Activated naive CD4-positive, alpha-beta T cell (primary cell): ENCODE measurements at regions not wholly inside any gene's neighbourhood (a gene's known extent, or its start where the extent isn't known, plus 50 kb on each side); places are given as distances from the start of the nearest gene placed in this dataset.
A peak's percentile ranks its signal among the peaks of the same experiment; 100 is the strongest.

Source experiments
- DNase-seq, 4 experiments: peaks; one replicate each; lab custom pipeline; 2025; lab: John Stamatoyannopoulos, UW

DNA sequence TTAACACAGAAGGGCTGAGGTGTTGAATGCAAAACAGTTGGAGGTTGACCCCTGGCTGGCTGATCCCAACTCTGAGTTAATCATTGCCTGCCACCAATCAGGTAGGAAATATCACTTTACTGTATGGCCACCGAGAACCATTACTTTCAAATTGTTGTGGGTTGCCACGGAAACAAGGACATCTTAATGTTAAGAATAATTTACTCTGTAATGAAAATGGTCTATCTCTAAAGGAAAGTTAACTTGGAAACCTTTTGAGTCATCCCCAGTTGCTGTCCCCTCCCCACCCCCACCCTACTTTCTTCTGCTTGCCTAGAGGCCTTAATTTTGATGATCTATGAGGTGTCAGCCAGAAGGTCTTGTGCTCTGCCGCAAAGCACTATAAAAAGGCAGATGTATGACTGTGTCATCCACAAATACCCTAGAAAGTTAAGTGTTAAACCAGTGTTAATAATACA is 78.7 kb upstream of the SNRK start:
- DNase-seq = no peak

GRCh38 chr3:43206632-43207031 is 79.7 kb upstream of the SNRK start:
- no peak for DNase-seq

DNA sequence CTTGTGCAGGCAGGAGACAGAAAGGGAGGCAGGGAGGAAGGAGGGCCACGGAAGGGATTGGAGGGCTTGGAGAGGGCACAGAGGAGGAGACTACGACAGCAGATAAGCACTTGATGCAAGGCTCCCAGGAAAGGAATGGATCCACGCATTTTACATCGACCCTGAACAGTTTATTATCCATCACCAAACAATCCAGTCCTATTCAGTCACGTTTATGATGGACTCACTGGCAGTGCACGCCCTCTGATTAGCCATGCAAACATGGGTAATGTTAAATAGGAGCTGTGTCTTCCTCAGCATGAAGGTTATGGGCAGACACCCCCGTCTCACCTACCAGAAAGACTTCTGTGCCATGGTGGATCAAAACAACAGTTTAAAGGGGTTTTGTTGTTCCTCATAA is 80.2 kb upstream of the SNRK start:
- no peak for DNase-seq

DNA sequence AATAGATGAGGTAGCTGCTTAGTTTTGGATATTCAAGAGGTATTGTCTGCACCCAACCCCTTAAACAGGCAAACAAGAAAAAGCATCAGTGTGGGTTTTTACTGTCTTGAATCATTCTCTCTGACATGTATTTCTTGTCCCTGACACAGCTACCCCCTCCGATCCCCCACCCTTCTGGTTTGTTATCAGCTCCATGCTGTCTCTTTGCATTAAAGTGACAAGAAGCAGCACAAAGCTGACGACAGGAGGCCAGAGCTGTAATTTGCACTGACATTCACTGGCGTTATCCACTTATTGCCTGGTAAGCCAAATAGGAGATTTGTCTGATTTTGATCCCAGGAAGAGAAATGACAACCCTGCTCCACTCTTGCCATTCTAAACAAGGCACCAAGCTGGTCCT is 83.3 kb upstream of the SNRK start:
- no peak for DNase-seq

DNA sequence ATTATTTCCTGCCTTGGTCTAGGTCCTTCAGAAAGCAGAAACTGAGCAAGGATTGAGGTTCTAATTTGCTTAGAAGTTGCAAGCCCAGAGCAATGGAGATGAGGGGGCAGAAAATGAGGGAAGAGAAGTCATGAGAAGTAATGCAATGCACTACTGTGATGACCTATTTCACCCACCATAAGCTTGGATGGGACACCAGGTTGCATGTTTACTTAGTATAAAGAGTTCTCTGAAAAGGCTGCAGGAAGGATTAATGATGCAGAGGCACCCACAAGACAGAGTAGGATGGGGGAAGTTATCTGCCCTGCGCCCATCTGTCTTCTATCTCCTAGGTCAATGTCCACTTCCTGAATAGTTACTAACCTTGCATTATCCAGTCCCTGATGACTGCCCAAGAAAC is 84.8 kb upstream of the SNRK start:
- DNase-seq = no peak

GRCh38 chr3:43199645-43200306 is 86.6 kb upstream of the SNRK start:
- no peak for DNase-seq

GRCh38 chr3:43198791-43199644 is 87.3 kb upstream of the SNRK start:
- no peak for DNase-seq

GRCh38 chr3:43198301-43198700 is 88.0 kb upstream of the SNRK start:
- DNase-seq = no peak

- no peak for DNase-seq
These were observed 89.2 kb upstream of the SNRK start for GRCh38 chr3:43197181-43197580.

- DNase-seq = no peak
These were observed 89.6 kb upstream of the SNRK start for GRCh38 chr3:43196721-43197120.

DNA sequence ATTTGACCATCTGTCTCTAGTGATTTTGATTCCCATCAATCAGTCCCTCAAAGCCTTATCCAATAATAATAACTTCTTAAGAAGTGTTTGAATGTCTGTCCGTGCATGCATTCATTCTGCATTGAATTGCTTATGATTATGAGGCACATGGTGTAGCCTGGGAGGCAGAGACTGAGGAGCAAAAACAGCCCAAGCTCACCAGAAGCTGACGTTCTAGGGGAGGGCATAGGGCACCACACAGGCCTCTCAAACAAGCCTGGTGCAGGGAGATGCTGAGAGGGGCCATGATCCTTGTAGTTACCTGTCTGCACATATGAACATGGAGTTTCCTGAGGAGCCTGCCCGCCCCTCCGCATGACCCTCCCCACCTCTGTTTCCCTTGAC is 89.2 kb upstream of the POMGNT2 start:
- no peak for DNase-seq

DNA sequence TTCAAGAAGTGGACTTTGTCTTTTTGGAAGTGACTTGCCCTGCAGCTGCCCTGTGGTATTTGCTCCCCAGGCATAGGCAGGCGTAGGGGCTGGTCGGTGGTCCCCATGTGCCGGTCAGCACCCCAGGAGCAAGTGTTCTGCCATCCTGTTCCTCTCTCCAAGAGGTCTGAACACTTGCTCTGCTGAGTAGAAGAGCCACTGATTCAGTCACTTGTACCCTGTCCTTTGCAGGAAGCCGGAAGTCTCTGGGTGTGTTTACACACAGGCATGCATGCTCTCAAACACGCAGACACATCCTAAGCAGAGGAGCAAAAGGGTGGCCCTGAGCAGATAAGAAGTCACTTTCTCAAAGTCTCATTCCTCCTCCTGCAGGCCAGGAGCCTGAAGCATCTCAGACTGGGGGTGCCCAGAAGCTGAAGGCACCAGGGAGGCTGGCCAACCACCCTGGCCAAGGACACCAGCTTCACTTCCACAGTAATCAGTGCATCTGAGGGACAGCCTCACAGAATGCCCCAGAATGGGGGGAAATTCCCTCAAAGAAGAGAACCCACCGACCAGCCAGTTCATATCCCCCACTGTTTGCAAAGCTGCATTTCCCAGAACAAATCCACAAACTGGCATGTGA is 88.7 kb upstream of the POMGNT2 start:
- DNase-seq = peak in 1 of 4 experiments; percentile 20

DNA sequence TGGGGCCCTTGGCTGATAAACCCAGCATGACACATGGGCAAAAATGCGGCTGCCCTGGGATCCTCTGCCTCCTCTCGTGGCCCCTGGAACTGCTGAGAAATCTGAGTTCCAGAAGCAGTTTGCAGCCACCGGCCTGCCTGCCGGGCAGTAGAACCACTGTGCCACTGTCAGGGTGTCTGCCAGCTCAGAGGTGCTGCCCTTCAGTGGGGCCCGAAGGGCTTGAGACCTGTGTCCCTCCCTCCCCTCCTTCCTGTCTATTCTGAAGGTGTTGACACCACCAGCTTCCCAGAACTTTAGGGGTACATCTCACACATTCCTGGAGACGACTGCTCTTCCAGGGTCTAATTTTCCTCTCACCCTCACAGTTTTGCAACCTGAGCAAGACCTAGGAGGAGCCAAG is 88.2 kb upstream of the POMGNT2 start:
- no peak for DNase-seq

- DNase-seq = no peak
These were observed 86.1 kb upstream of the POMGNT2 start for GRCh38 chr3:43192028-43192427.

- no peak for DNase-seq
These were observed 85.2 kb upstream of the POMGNT2 start for GRCh38 chr3:43191116-43191515.

- no peak for DNase-seq
These were observed 84.8 kb upstream of the POMGNT2 start for GRCh38 chr3:43190670-43191069.

DNA sequence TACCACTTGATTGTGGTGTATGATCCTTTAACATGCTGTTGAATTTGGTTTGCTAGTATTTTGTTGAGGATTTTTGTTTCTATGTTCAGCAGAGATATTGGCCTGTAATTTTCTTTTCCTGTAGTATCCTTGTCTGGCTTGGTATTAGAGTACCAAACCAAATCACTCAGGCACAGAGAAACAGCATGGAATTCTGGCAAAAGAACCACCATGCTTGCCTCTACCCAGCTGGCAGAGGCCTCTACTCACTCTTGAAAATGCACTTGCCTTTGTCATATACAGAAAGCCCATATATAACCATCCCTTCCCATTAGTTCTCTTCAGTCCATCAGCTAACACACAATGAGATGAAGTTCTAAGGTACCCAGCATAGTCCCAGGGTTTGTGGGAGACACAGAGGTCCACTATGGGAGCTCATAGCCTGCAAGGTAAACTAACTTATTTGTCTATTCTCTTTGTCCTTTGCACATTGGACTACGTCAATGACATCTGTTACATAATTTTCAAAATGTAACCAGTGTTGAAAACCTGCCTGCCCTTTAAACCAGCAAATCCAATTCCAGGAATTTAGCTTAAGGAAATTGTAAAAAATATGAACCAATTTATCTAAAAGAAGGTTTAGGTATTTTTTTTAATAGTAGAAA is 82.1 kb upstream of the POMGNT2 start:
- DNase-seq = no peak

DNA sequence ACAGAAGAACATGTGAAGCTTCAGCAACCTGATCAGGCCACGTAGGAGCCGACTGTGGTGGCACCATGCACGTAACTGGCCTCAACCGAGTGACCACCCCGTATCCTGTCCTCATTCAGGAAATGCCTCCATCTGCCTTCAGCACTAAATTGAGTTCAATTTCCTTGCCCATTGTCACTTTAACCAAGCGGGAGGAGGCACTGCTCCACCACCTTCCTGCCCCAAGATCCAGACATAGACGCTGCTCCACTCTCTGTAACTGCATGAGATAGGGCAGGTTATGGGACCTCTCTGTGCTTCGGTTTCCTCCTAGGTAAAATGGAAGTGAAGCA is 80.1 kb upstream of the POMGNT2 start:
- DNase-seq = no peak

DNA sequence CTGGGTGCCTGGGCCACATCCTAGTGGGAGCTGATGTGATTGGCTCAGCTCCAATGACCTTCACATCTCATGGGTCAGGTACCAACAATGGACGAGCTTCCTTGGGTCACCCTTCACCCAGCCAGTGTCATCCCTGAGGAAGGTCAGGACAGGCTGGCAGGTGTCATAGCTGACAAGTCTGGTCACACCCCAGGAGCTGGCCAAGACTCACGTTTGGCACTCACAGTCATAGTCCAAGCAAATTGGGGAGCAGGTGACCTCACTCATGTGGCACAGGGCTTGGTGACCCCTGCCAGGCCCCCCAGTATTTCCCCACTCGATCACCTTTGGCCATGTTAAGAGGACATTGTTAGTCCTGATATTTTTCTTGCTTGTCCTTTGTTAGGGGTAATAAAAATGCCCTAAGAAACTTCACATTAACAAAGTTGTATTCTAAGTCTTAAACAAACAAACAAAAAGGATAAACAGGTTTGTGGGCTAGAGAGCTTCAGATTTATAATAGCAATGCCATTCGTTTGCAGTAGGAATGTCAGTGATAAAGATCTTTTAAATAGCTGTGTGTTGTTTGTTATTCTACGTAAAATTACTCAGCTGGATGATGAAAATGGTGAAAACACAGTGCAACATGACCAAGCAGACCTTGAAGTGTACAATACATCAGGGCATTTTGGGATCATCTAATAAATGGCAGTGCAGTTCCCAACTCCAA is 79.5 kb upstream of the POMGNT2 start:
- no peak for DNase-seq

DNA sequence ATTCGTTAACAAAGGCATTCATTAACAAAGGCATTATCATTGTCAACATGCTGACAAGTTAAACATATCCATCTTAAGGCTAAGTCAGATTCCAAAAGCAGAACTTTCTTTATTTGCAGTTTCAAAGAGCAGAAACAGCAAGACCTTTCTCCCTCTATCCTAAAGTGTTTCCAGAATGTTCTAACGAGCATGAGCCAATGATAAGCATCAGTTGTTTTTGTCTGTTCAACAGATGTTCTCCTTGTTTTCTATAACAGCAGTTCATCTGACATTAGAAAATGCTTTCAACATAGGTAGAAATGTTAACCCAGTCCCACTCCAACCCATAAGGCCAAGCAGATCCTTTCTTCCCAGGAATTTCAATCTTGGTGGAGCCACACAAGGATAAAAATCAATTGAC is 77.6 kb upstream of the POMGNT2 start:
- no peak for DNase-seq

DNA sequence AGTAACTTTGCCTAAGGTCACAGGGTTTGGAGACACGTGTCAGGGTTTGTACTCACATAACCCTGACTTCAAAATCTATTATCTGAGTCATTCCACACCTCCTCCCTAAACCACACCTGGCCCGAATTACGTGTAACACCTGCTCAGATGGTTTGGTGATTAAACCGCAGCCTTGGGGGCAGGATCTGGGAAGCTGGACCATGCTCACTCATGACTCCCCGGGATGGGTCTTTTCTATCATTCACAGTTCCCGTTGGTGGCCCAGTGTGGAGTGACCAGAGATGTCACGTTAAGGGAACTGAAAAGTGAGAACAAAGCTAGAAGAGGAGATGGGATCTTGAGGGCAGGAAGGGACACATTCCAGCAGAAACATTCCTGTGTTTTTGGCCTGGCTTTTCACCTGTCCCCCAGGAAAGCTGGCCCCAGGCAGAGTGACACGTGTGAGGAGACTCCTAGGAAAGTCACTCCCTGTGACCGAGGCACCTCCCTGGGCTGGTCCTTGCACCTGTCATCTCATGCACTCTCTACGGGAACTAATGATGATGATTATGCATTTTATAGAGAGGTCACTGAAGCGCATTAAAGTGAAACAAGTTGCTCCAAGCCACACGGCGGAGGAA is 75.4 kb upstream of the POMGNT2 start:
- no peak for DNase-seq

DNA sequence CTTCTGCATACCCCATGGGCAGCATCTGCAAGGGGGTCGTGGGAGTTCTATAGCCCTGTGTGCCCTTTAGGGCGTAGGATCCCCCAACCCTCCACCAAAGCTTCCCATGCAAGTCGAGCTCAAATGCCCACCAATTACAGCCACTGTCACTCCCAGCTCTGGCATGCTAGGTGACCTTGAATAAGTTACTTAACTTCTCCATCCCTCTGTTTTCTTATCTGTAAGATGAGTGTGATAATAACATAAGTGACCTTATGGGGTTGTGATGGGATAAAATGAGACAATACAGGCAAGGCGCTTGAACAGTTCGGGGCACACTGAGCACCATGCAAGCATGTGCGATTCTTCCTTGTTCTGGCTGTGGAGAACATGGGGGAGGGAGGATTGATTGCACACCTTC is 74.8 kb upstream of the POMGNT2 start:
- DNase-seq = no peak
